H1 (cell line): ENCODE measurements at regions not wholly inside any gene's neighbourhood (a gene's known extent, or its start where the extent isn't known, plus 50 kb on each side); places are given as distances from the start of the nearest gene placed in this dataset.

Experiments used
- CTCF ChIA-PET: fragments of 300-600 bp; sonication (Branson Sonifier 250); formaldehyde crosslinking; loops from one replicate; lab custom pipeline; 2021; ENCODE audit not compliant: partially characterized antibody; lab: Charles Lee
- POLR2A ChIA-PET: fragments of 300-600 bp; sonication (Branson Sonifier 250); formaldehyde crosslinking; loops from one replicate; lab custom pipeline; 2021; ENCODE audit warnings: inconsistent platforms; ENCODE audit not compliant: partially characterized antibody; lab: Charles Lee
- DNase-seq, 2 experiments: peaks; one replicate each; pipeline versions ENCODE4 v3.0.0 to v3.0.0-alpha.2; 2010 to 2022; ENCODE audit warnings: low spot score in 2 of 2, low read depth in 1 of 2, mixed read lengths in 1 of 2
- FAIRE-seq: peaks from 2 replicates; lab custom pipeline; 2011; peaks lifted over from hg19 to GRCh38; lab: Jason Lieb, UNC
- H2AFZ ChIP-seq: 2 replicates; pipeline ENCODE4 v1.8.1; 2012; ENCODE audit warnings: low read length, inconsistent platforms
- H2AK5ac ChIP-seq: 2 replicates; pipeline ENCODE4 v1.6.1; 2013; ENCODE audit warnings: low read depth, low read length
- H2BK120ac ChIP-seq: replicated peaks from 2 replicates; pipeline ENCODE3; 2013; ENCODE audit warnings: low read depth, low read length, inconsistent platforms
- H2BK12ac ChIP-seq: 2 replicates; pipeline ENCODE4 v1.6.1; 2013; ENCODE audit warnings: low read depth, low read length
- H2BK15ac ChIP-seq: 2 replicates; pipeline ENCODE4 v1.6.1; 2013; ENCODE audit warnings: low read length
- H2BK20ac ChIP-seq: 2 replicates; pipeline ENCODE4 v1.6.1; 2013; ENCODE audit warnings: low read length
- H2BK5ac ChIP-seq: 2 replicates; pipeline ENCODE4 v1.6.1; 2013; ENCODE audit warnings: low read depth, low read length
- H3K14ac ChIP-seq: 2 replicates; pipeline ENCODE4 v1.6.1; 2013; ENCODE audit warnings: inconsistent platforms; ENCODE audit not compliant: insufficient read length
- H3K18ac ChIP-seq: 2 replicates; pipeline ENCODE4 v1.6.1; 2013; ENCODE audit warnings: low read length; ENCODE audit errors: extremely low read depth
- H3K23ac ChIP-seq: 2 replicates; pipeline ENCODE4 v1.6.1; 2013; ENCODE audit warnings: inconsistent platforms; ENCODE audit not compliant: insufficient read length
- H3K23me2 ChIP-seq: 2 replicates; pipeline ENCODE4 v1.6.1; 2013; ENCODE audit warnings: low read depth, low read length
- H3K27ac ChIP-seq: 2 replicates; pipeline ENCODE4 v1.6.1; 2011; ENCODE audit warnings: low read depth, low read length, inconsistent platforms
- H3K27me3 ChIP-seq, 4 experiments: replicated peaks in 1 of 4; 1 replicate in 1 of 4; 2 replicates in 3 of 4; pipeline versions ENCODE4 v1.6.1 to v1.8.1; 2011 to 2013; ENCODE audit warnings: low read length in 3 of 4, mild to moderate bottlenecking in 3 of 4, inconsistent platforms in 2 of 4, mixed read lengths in 2 of 4, moderate library complexity in 1 of 4; ENCODE audit not compliant: control insufficient read depth in 3 of 4, insufficient read depth in 3 of 4; ENCODE audit errors: extremely low read depth in 1 of 4
- H3K36me3 ChIP-seq, 4 experiments: 2 replicates each; pipeline versions ENCODE4 v1.6.1 to v1.8.1; 2011 to 2013; ENCODE audit warnings: mild to moderate bottlenecking in 4 of 4, low read length in 3 of 4, moderate library complexity in 2 of 4, control low read depth in 1 of 4, inconsistent platforms in 1 of 4; ENCODE audit not compliant: insufficient read depth in 4 of 4, control insufficient read depth in 2 of 4
- H3K4ac ChIP-seq: replicated peaks from 2 replicates; pipeline ENCODE3; 2013; ENCODE audit warnings: low read length, low read depth, mixed read lengths, inconsistent platforms; ENCODE audit not compliant: insufficient read length
- H3K4me1 ChIP-seq, 4 experiments: replicated peaks in 1 of 4; 1 replicate in 1 of 4; 2 replicates in 3 of 4; pipeline versions ENCODE4 v1.6.1 to v1.8.1; 2011 to 2013; ENCODE audit warnings: low read length in 3 of 4, inconsistent platforms in 2 of 4, mixed read lengths in 1 of 4; ENCODE audit not compliant: insufficient read depth in 4 of 4, control insufficient read depth in 3 of 4
- H3K4me2 ChIP-seq, 2 experiments: 2 replicates each; pipeline versions ENCODE4 v1.6.1 to v1.8.1; 2011 to 2013; ENCODE audit warnings: low read depth in 2 of 2, low read length in 2 of 2, control low read depth in 1 of 2, inconsistent platforms in 1 of 2, mild to moderate bottlenecking in 1 of 2; ENCODE audit not compliant: insufficient read depth in 1 of 2
- H3K4me3 ChIP-seq, 4 experiments: fragments of 200-600, 300-600 bp in 1 of 4; sonication (generic), shearing (Covaris generic), sonication (Bioruptor Twin) in 1 of 4; 2 replicates each; pipeline versions ENCODE4 v1.5.1 to v1.8.1; 2011 to 2016; ENCODE audit warnings: low read length in 4 of 4, low read depth in 3 of 4, control low read depth in 2 of 4, inconsistent platforms in 2 of 4, mild to moderate bottlenecking in 2 of 4, mixed read lengths in 1 of 4, moderate library complexity in 1 of 4; ENCODE audit not compliant: insufficient read depth in 2 of 4; ENCODE audit errors: extremely low read depth in 1 of 4
- H3K56ac ChIP-seq: replicated peaks from 2 replicates; pipeline ENCODE3; 2013; ENCODE audit warnings: low read depth, mild to moderate bottlenecking, mixed read lengths, low read length, inconsistent platforms; ENCODE audit not compliant: insufficient read length
- H3K79me1 ChIP-seq: 2 replicates; pipeline ENCODE4 v1.6.1; 2013; ENCODE audit warnings: low read depth, low read length, control low read depth
- H3K79me2 ChIP-seq, 2 experiments: 2 replicates each; pipeline versions ENCODE4 v1.6.1 to v1.8.1; 2012 to 2013; ENCODE audit warnings: low read length in 2 of 2, mild to moderate bottlenecking in 2 of 2, inconsistent platforms in 1 of 2; ENCODE audit not compliant: insufficient read depth in 2 of 2, control insufficient read depth in 1 of 2
- H3K9ac ChIP-seq, 4 experiments: replicated peaks in 1 of 4; 1 replicate in 1 of 4; 2 replicates in 3 of 4; pipeline versions ENCODE4 v1.6.1 to v1.8.1; 2011 to 2013; ENCODE audit warnings: low read depth in 3 of 4, low read length in 3 of 4, control low read depth in 2 of 4, mild to moderate bottlenecking in 2 of 4, moderate library complexity in 2 of 4, inconsistent platforms in 1 of 4; ENCODE audit errors: extremely low read depth in 1 of 4
- H3K9me3 ChIP-seq, 2 experiments: 2 replicates each; pipeline versions ENCODE4 v1.6.1 to v1.8.1; 2012 to 2013; ENCODE audit warnings: mild to moderate bottlenecking in 2 of 2, moderate library complexity in 2 of 2, control low read depth in 1 of 2, inconsistent platforms in 1 of 2, low read depth in 1 of 2, low read length in 1 of 2, mixed read lengths in 1 of 2; ENCODE audit not compliant: insufficient read depth in 2 of 2
- H4K20me1 ChIP-seq, 2 experiments: replicated peaks in 1 of 2; 2 replicates each; pipeline versions ENCODE3 to v1.8.1; 2011 to 2013; ENCODE audit warnings: inconsistent platforms in 2 of 2, low read length in 2 of 2, mild to moderate bottlenecking in 1 of 2; ENCODE audit not compliant: insufficient read depth in 2 of 2, control insufficient read depth in 1 of 2
- H4K5ac ChIP-seq: 2 replicates; pipeline ENCODE4 v1.6.1; 2013; ENCODE audit warnings: low read length, low read depth, mixed read lengths, inconsistent platforms; ENCODE audit not compliant: insufficient read length
- H4K8ac ChIP-seq: 2 replicates; pipeline ENCODE4 v1.8.0; 2013; ENCODE audit warnings: mild to moderate bottlenecking, moderate library complexity, low read length, inconsistent platforms; ENCODE audit not compliant: insufficient read depth; ENCODE audit errors: extremely low read depth
- H4K91ac ChIP-seq: replicated peaks from 2 replicates; pipeline ENCODE3; 2013; ENCODE audit warnings: low read length, mixed read lengths, inconsistent platforms; ENCODE audit not compliant: insufficient read length
- BRCA1 ChIP-seq: IDR thresholded peaks from 2 replicates; pipeline ENCODE4 v1.6.1; 2012; ENCODE audit warnings: low read depth, low read length, improper control_type of control experiment
- GTF2F1 ChIP-seq: IDR thresholded peaks from 2 replicates; pipeline ENCODE4 v1.6.1; 2012; ENCODE audit warnings: low read depth, low read length, improper control_type of control experiment, borderline replicate concordance
- KDM5A ChIP-seq: fragments of 200-600 bp; IDR thresholded peaks from 2 replicates; pipeline ENCODE4 v1.7.1; 2012; ENCODE audit warnings: mild to moderate bottlenecking, low read length, inconsistent platforms, mixed read lengths
- RFX5 ChIP-seq: IDR thresholded peaks from 2 replicates; pipeline ENCODE4 v1.6.1; 2011; ENCODE audit warnings: low read depth, low read length, improper control_type of control experiment, borderline replicate concordance
- SIN3A ChIP-seq, 2 experiments: IDR thresholded peaks in 1 of 2; conservative IDR thresholded peaks in 1 of 2; 2 replicates each; pipeline ENCODE4 v1.6.1; 2011 to 2012; ENCODE audit warnings: low read length in 2 of 2, improper control_type of control experiment in 1 of 2, low read depth in 1 of 2, mild to moderate bottlenecking in 1 of 2
- SP2 ChIP-seq: IDR thresholded peaks from 2 replicates; pipeline ENCODE4 v1.6.1; 2012; ENCODE audit warnings: mild to moderate bottlenecking, low read length, inconsistent platforms
- TEAD4 ChIP-seq: IDR thresholded peaks from 2 replicates; pipeline ENCODE4 v1.6.1; 2012; ENCODE audit warnings: low read depth, low read length, inconsistent platforms, mixed read lengths
- WGBS, 2 experiments: shearing (Covaris generic) in 1 of 2; methylation state at CpG; one replicate each; pipeline versions ENCODE4 v1.1.6 to v1.1.7; 2013 to 2015; ENCODE audit warnings: low lambda C conversion rate in 2 of 2, mixed read lengths in 2 of 2, inconsistent platforms in 1 of 2, low coverage in 1 of 2, missing lambda C conversion rate in 1 of 2; ENCODE audit not compliant: insufficient replicate concordance in 2 of 2, insufficient coverage in 1 of 2, insufficient read length in 1 of 2; ENCODE audit errors: extremely low coverage in 1 of 2, missing lambda C conversion rate in 1 of 2; 5-methylcytosine and 5-hydroxymethylcytosine counted together

- Histone ChIP-seq H4K5ac (no peak overlapping the region), H3K14ac (no peak overlapping the region), H4K20me1 (no peaks in the 10 kb centered on the region), H3K4me3 (no peak overlapping the region), H3K79me1 (no peaks in the 10 kb centered on the region), H3K23ac (no peak overlapping the region), H3K27me3 (no peaks in the 10 kb centered on the region), H2AFZ (no peak overlapping the region), H2BK20ac (no peak overlapping the region), H4K8ac (no peak overlapping the region), H2BK120ac (no peak overlapping the region), H2AK5ac (no peak overlapping the region), H3K36me3 (no peaks in the 10 kb centered on the region)
- WGBS, 2 experiments: 85% methylated on average over 4 of the region's 4 CpGs; no CpG with 5 or more reads in 1 of the 2 experiments
- CTCF ChIA-PET: no interaction called here
- no peak for DNase-seq
- TF ChIP-seq GTF2F1 (no peak), RFX5 (no peak), SIN3A (conservative IDR thresholded peaks at IDR 0.05 in 1 of 2, IDR thresholded peaks at IDR 0.05 in 1 of 2; ENCODE audit: low read depth in 1 of 2, low read length in 2 of 2) (no peak), SP2 (no peak), KDM5A (no peak), BRCA1 (no peak), TEAD4 (peak; percentile 36; the same call in 1 of the 2 replicates)
- TF ChIP-seq, all 59 proteins: peak for 1
- no peak for FAIRE-seq
- Histone ChIP-seq H2BK12ac (no peak overlapping the region), H3K56ac (no peak overlapping the region), H3K9me3 (no peaks in the 10 kb centered on the region), H3K18ac (no peak overlapping the region), H3K4ac (no peak overlapping the region), H2BK15ac (no peak overlapping the region), H2BK5ac (no peak overlapping the region), H3K9ac (no peak overlapping the region), H4K91ac (no peak overlapping the region), H3K4me2 (no peak overlapping the region), H3K4me1 (peaks cover 0 to 3% (median under 1%) of the 10 kb centered on the region in 4 experiments; a peak in 1 of 7 replicates), H3K23me2 (no peaks in the 10 kb centered on the region), H3K27ac (no peak overlapping the region), H3K79me2 (no peaks in the 10 kb centered on the region)
- POLR2A ChIA-PET: no interaction called here
Measured at GRCh38 chr3:74390121-74390877, 224.2 kb downstream of the CNTN3 start.
